Neural progenitor cell (in vitro differentiated cells): ENCODE measurements at regions not wholly inside any gene's neighbourhood (a gene's known extent, or its start where the extent isn't known, plus 50 kb on each side); places are given as distances from the start of the nearest gene placed in this dataset.

Source experiments
- DNase-seq: peaks from one replicate; pipeline ENCODE4 v3.0.0-alpha.2; 2016; ENCODE audit warnings: low spot score
- H2AFZ ChIP-seq: fragments of 200-600 bp; sonication (generic); replicated peaks from 2 replicates; pipeline ENCODE4 v1.6.1; 2016; ENCODE audit warnings: antibody characterized with exemption
- H3F3A ChIP-seq: fragments of 200-600 bp; sonication (generic); 2 replicates; pipeline ENCODE4 v1.6.1; 2016; ENCODE audit warnings: antibody characterized with exemption, low read depth
- H3K27ac ChIP-seq: fragments of 200-600 bp; sonication (generic); 2 replicates; pipeline ENCODE4 v1.5.1; 2016; ENCODE audit warnings: mild to moderate bottlenecking
- H3K27me3 ChIP-seq: fragments of 200-600 bp; sonication (generic); 2 replicates; pipeline ENCODE4 v1.6.1; 2016; ENCODE audit warnings: mild to moderate bottlenecking, moderate library complexity
- H3K36me3 ChIP-seq: fragments of 200-600 bp; sonication (generic); 2 replicates; pipeline ENCODE4 v1.5.1; 2016
- H3K4me1 ChIP-seq: fragments of 200-600 bp; sonication (generic); 2 replicates; pipeline ENCODE4 v1.6.1; 2016; ENCODE audit warnings: mixed run types
- H3K4me2 ChIP-seq: fragments of 200-600 bp; sonication (generic); 2 replicates; pipeline ENCODE4 v1.6.1; 2016
- H3K4me3 ChIP-seq: fragments of 200-600 bp; sonication (generic); 2 replicates; pipeline ENCODE4 v1.5.1; 2016
- H3K79me2 ChIP-seq: fragments of 200-600 bp; sonication (generic); 2 replicates; pipeline ENCODE4 v1.6.1; 2016; ENCODE audit warnings: low read depth
- H3K9ac ChIP-seq: fragments of 200-600 bp; sonication (generic); 2 replicates; pipeline ENCODE4 v1.6.1; 2016
- H3K9me3 ChIP-seq: fragments of 200-600 bp; sonication (generic); 2 replicates; pipeline ENCODE4 v1.5.1; 2016; ENCODE audit warnings: low read depth
- H4K20me1 ChIP-seq: fragments of 200-600 bp; sonication (generic); 2 replicates; pipeline ENCODE4 v1.6.1; 2016; ENCODE audit warnings: low read depth
- H3K27ac Mint-ChIP-seq: 3 replicates; pipeline ENCODE4 v1.8.0; 2021; ENCODE audit warnings: mixed read lengths
- H3K27me3 Mint-ChIP-seq: 2 replicates; pipeline ENCODE4 v1.8.0; 2022; ENCODE audit warnings: low read depth, mild to moderate bottlenecking, inconsistent platforms, moderate library complexity, mixed read lengths; ENCODE audit not compliant: insufficient read depth
- H3K36me3 Mint-ChIP-seq: 3 replicates; pipeline ENCODE4 v1.8.0; 2021; ENCODE audit warnings: mixed read lengths
- H3K4me1 Mint-ChIP-seq: 3 replicates; pipeline ENCODE4 v1.8.0; 2021; ENCODE audit warnings: mixed read lengths
- H3K4me3 Mint-ChIP-seq: 3 replicates; pipeline ENCODE4 v1.8.0; 2021; ENCODE audit warnings: mild to moderate bottlenecking, moderate library complexity, mixed read lengths
- H3K9me3 Mint-ChIP-seq: 3 replicates; pipeline ENCODE4 v1.8.0; 2020; ENCODE audit warnings: mixed read lengths
- EZH2 ChIP-seq: fragments of 200-600 bp; sonication (generic); IDR thresholded peaks from 2 replicates; pipeline ENCODE4 v1.6.1; 2017; ENCODE audit warnings: antibody characterized with exemption, mild to moderate bottlenecking, moderate library complexity
- EZH2phosphoT487 ChIP-seq: fragments of 200-600 bp; sonication (generic); IDR thresholded peaks from 2 replicates; pipeline ENCODE4 v1.6.1; 2017; ENCODE audit warnings: antibody characterized with exemption
- TF ChIP-seq, protein P1 (sequence below): fragments of 200-600 bp; sonication (generic); IDR thresholded peaks from 2 replicates; pipeline ENCODE4 v1.5.1; 2017; ENCODE audit warnings: antibody characterized with exemption, mild to moderate bottlenecking

DNA sequence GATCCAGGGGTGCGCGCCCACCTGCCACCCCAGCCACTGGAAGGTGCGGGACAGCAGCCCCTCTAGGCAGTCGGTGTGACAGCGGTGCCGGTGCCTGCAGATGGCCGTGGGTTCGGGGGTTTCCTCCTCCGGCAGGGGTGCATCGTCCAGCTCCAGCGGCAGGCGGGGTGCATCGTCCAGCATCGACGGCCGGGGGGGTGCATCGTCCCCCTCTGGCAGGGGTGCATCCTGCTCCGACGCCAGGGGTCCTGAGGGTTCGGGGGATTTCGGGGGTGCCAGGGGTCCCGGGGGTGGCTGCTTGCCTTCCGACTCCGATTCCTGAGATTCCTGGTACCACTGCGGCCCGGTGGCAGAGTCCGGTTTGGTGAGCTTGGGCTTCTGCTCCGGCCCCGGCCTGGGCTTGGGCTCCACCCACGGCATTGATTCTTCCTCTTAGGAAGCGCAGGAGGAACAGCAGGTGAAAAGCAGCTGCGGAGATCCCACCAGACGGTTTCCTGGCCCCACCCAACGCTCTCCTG lies 90.2 kb upstream of the RAB18 start:
- peaks cover 3% of the 10 kb centered on the region for H3K9me3 Mint-ChIP-seq
- no peaks in the 10 kb centered on the region for H3F3A ChIP-seq

DNA sequence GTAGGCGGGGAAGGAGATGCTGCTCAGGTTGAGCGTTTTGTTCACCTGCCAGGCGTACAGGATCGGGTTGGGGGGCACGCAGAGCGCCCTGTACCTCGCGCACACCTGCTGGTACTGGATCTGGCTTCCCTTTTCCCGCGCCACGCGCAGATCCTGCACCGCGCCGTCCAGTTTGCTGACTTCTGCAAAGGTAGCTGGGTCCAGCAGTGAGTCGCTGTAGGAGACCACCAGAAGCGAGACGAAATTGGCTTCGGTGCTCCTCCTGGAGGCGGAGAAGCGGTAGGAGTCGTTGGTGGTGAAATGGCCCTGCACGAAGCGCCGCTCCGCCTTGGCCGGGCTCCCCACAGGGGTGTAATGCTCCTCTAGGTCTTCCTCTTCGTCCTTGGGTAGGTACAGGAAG lies 90.7 kb upstream of the RAB18 start:
- H2AFZ ChIP-seq: no peak overlapping the region
- no peak overlapping the region for H3K9ac ChIP-seq
- H3K36me3 ChIP-seq: no peaks in the 10 kb centered on the region
- H3K4me2 ChIP-seq: no peak overlapping the region
- no peak overlapping the region for H3K4me3 ChIP-seq
- TF ChIP-seq, protein P1, sequence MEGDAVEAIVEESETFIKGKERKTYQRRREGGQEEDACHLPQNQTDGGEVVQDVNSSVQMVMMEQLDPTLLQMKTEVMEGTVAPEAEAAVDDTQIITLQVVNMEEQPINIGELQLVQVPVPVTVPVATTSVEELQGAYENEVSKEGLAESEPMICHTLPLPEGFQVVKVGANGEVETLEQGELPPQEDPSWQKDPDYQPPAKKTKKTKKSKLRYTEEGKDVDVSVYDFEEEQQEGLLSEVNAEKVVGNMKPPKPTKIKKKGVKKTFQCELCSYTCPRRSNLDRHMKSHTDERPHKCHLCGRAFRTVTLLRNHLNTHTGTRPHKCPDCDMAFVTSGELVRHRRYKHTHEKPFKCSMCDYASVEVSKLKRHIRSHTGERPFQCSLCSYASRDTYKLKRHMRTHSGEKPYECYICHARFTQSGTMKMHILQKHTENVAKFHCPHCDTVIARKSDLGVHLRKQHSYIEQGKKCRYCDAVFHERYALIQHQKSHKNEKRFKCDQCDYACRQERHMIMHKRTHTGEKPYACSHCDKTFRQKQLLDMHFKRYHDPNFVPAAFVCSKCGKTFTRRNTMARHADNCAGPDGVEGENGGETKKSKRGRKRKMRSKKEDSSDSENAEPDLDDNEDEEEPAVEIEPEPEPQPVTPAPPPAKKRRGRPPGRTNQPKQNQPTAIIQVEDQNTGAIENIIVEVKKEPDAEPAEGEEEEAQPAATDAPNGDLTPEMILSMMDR: no peak
- TF ChIP-seq EZH2: no peak
- no peak for TF ChIP-seq EZH2phosphoT487
- no peaks in the 10 kb centered on the region for H3F3A ChIP-seq
- Mint-ChIP-seq H3K4me3 (no peak overlapping the region), H3K27me3 (no peaks in the 10 kb centered on the region), H3K36me3 (no peaks in the 10 kb centered on the region), H3K27ac (no peak overlapping the region), H3K4me1 (no peaks in the 10 kb centered on the region), H3K9me3 (peaks cover 3% of the 10 kb centered on the region)
- H3K79me2 ChIP-seq: no peaks in the 10 kb centered on the region
- H3K27me3 ChIP-seq: no peaks in the 10 kb centered on the region
- no peaks in the 10 kb centered on the region for H3K9me3 ChIP-seq
- no peaks in the 10 kb centered on the region for H4K20me1 ChIP-seq
- no peak for DNase-seq
- no peaks in the 10 kb centered on the region for H3K4me1 ChIP-seq
- H3K27ac ChIP-seq: no peak overlapping the region

More for the DNA sequence above, 90.2 kb upstream of the RAB18 start:
- H3K9me3 ChIP-seq: no peaks in the 10 kb centered on the region
- H3K9ac ChIP-seq: no peak overlapping the region
- no peaks in the 10 kb centered on the region for H3K4me1 ChIP-seq
- no peaks in the 10 kb centered on the region for H3K27me3 Mint-ChIP-seq
- H3K4me3 ChIP-seq: no peak overlapping the region
- no peaks in the 10 kb centered on the region for H4K20me1 ChIP-seq
- no peaks in the 10 kb centered on the region for H3K27me3 ChIP-seq
- H3K27ac ChIP-seq: no peak overlapping the region
- no peaks in the 10 kb centered on the region for H3K36me3 Mint-ChIP-seq
- H3K36me3 ChIP-seq: no peaks in the 10 kb centered on the region
- no peak for DNase-seq
- H2AFZ ChIP-seq: no peak overlapping the region
- H3K79me2 ChIP-seq: no peaks in the 10 kb centered on the region
- H3K27ac Mint-ChIP-seq: no peak overlapping the region
- no peak overlapping the region for H3K4me2 ChIP-seq
- TF ChIP-seq EZH2 (no peak), EZH2phosphoT487 (no peak)
- TF ChIP-seq, protein P1: no peak
- no peaks in the 10 kb centered on the region for H3K4me1 Mint-ChIP-seq
- no peak overlapping the region for H3K4me3 Mint-ChIP-seq

DNA sequence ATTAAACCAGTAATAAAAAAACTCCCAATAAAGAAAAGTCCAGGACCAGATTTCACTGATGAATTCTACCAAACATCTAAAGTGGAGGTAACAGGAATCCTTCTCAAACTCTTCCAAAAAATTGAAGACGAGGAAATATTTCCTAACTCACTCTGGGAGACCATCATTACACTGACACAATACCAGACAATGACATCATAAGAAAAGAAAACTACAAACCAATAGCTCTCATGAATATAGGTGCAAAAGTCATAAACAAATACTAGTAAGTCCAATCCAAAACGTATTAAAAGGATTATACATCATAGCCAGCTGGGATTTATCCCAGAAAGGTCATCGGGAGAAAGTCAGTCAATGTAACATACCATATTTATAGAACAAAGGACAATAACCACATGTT lies 94.0 kb upstream of the RAB18 start:
- H3K9me3 Mint-ChIP-seq: no peaks in the 10 kb centered on the region
- H3K36me3 Mint-ChIP-seq: no peaks in the 10 kb centered on the region
- peaks cover 3% of the 10 kb centered on the region for H3K27me3 Mint-ChIP-seq
- H3K4me1 Mint-ChIP-seq: no peaks in the 10 kb centered on the region
- no peak overlapping the region for H3K4me2 ChIP-seq
- H3K9me3 ChIP-seq: no peaks in the 10 kb centered on the region
- H3K4me1 ChIP-seq: no peaks in the 10 kb centered on the region
- no peaks in the 10 kb centered on the region for H3K27me3 ChIP-seq
- H3F3A ChIP-seq: no peaks in the 10 kb centered on the region
- TF ChIP-seq EZH2 (no peak), EZH2phosphoT487 (no peak)
- TF ChIP-seq, protein P1: no peak
- H3K79me2 ChIP-seq: no peaks in the 10 kb centered on the region
- H3K4me3 ChIP-seq: no peak overlapping the region
- no peak overlapping the region for H2AFZ ChIP-seq
- H3K4me3 Mint-ChIP-seq: no peak overlapping the region
- H3K27ac Mint-ChIP-seq: no peak overlapping the region
- DNase-seq: no peak
- no peak overlapping the region for H3K27ac ChIP-seq
- H4K20me1 ChIP-seq: no peaks in the 10 kb centered on the region
- no peak overlapping the region for H3K9ac ChIP-seq
- H3K36me3 ChIP-seq: no peaks in the 10 kb centered on the region
